Endothelial cell of umbilical vein (primary cell): ENCODE measurements at regions not wholly inside any gene's neighbourhood (a gene's known extent, or its start where the extent isn't known, plus 50 kb on each side); places are given as distances from the start of the nearest gene placed in this dataset.

Source experiments
- BruUV-seq: library from RNA; stranded (reverse); fragments of 400-500 nt; replicated peaks from 2 replicates; lab custom pipeline; 2021; lab: Mats Ljungman, UMichigan
- CTCF ChIA-PET: fragments of 300-600, 350-600 bp; sonication (Branson Sonifier 250); formaldehyde crosslinking; loops from one replicate; lab custom pipeline; 2021; ENCODE audit warnings: antibody characterized with exemption, inconsistent platforms; lab: Charles Lee
- POLR2A ChIA-PET: fragments of 300-600, 350-600 bp; sonication (Branson Sonifier 250); formaldehyde crosslinking; loops from one replicate; lab custom pipeline; 2021; ENCODE audit warnings: antibody characterized with exemption, inconsistent platforms; lab: Charles Lee
- DNase-seq: peaks from one replicate; pipeline ENCODE4 v3.0.0-alpha.2; 2011; ENCODE audit warnings: low read depth, low spot score
- FAIRE-seq: peaks from 2 replicates; lab custom pipeline; 2011; peaks lifted over from hg19 to GRCh38; lab: Jason Lieb, UNC
- H2AFZ ChIP-seq: 2 replicates; pipeline ENCODE4 v1.6.0; 2012; ENCODE audit warnings: low read depth, low read length, control low read depth, inconsistent platforms
- H3K27ac ChIP-seq: 2 replicates; pipeline ENCODE4 v1.5.1; 2011; ENCODE audit warnings: low read depth, mild to moderate bottlenecking, control low read depth, low read length, moderate library complexity; ENCODE audit not compliant: insufficient read depth
- H3K27me3 ChIP-seq, 2 experiments: 2 replicates each; pipeline versions ENCODE4 v1.6.0 to v1.6.1; 2011; ENCODE audit warnings: low read length in 2 of 2, mixed read lengths in 1 of 2; ENCODE audit not compliant: control insufficient read depth in 2 of 2, insufficient read depth in 2 of 2
- H3K36me3 ChIP-seq, 2 experiments: 2 replicates in 1 of 2; 3 replicates in 1 of 2; pipeline ENCODE4 v1.5.1; 2011; ENCODE audit warnings: low read length in 2 of 2, mild to moderate bottlenecking in 1 of 2, moderate library complexity in 1 of 2; ENCODE audit not compliant: control insufficient read depth in 2 of 2, insufficient read depth in 2 of 2; ENCODE audit errors: extremely low read depth in 1 of 2
- H3K4me1 ChIP-seq: 3 replicates; pipeline ENCODE4 v1.5.1; 2011; ENCODE audit warnings: mild to moderate bottlenecking, low read length; ENCODE audit not compliant: control insufficient read depth, insufficient read depth; ENCODE audit errors: extremely low read depth
- H3K4me2 ChIP-seq: 2 replicates; pipeline ENCODE4 v1.6.1; 2011; ENCODE audit warnings: low read length, control low read depth, mixed read lengths; ENCODE audit not compliant: insufficient read depth
- H3K4me3 ChIP-seq, 3 experiments: fragments of 200-600 bp in 1 of 3; sonication (generic), shearing (Covaris generic) in 1 of 3; replicated peaks in 1 of 3; 2 replicates each; pipeline ENCODE4 v1.5.1; 2011 to 2016; ENCODE audit warnings: control low read depth in 3 of 3, low read length in 3 of 3, mild to moderate bottlenecking in 2 of 3, inconsistent platforms in 1 of 3, low read depth in 1 of 3, moderate library complexity in 1 of 3; ENCODE audit not compliant: insufficient read depth in 1 of 3
- H3K79me2 ChIP-seq: 2 replicates; pipeline ENCODE4 v1.6.0; 2012; ENCODE audit warnings: low read length, inconsistent platforms; ENCODE audit not compliant: control insufficient read depth, insufficient read depth
- H3K9ac ChIP-seq: replicated peaks from 2 replicates; pipeline ENCODE3; 2011; ENCODE audit warnings: low read length, control low read depth; ENCODE audit not compliant: insufficient read depth; ENCODE audit errors: extremely low read depth
- H3K9me1 ChIP-seq: replicated peaks from 3 replicates; pipeline ENCODE4 v1.6.0; 2011; ENCODE audit warnings: mild to moderate bottlenecking, low read length; ENCODE audit not compliant: control insufficient read depth, insufficient read depth; ENCODE audit errors: extremely low read depth
- H3K9me3 ChIP-seq: replicated peaks from 2 replicates; pipeline ENCODE4 v1.5.1; 2012; ENCODE audit warnings: low read length, inconsistent platforms; ENCODE audit not compliant: control insufficient read depth, insufficient read depth
- H4K20me1 ChIP-seq: replicated peaks from 2 replicates; pipeline ENCODE3; 2011; ENCODE audit warnings: mild to moderate bottlenecking, low read length; ENCODE audit not compliant: control insufficient read depth, insufficient read depth; ENCODE audit errors: extremely low read depth
- CTCF ChIP-seq, 2 donors: IDR thresholded peaks; 1 replicate in 1 of 2; 2 replicates in 1 of 2; pipeline ENCODE4 v1.5.1; 2011; ENCODE audit warnings: low read length in 2 of 2, mild to moderate bottlenecking in 2 of 2, moderate library complexity in 2 of 2, control low read depth in 1 of 2, inconsistent platforms in 1 of 2, low read depth in 1 of 2; ENCODE audit not compliant: insufficient read depth in 1 of 2; ENCODE audit errors: extremely low read depth in 1 of 2
- EZH2 ChIP-seq: IDR thresholded peaks from 2 replicates; pipeline ENCODE4 v1.6.1; 2012; ENCODE audit warnings: borderline replicate concordance, low read depth, mild to moderate bottlenecking, moderate library complexity, low read length, inconsistent platforms; ENCODE audit not compliant: severe bottlenecking
- FOS ChIP-seq: IDR thresholded peaks from 2 replicates; pipeline ENCODE4 v1.6.1; 2011; ENCODE audit warnings: mild to moderate bottlenecking, low read length, moderate library complexity, borderline replicate concordance; ENCODE audit not compliant: insufficient read depth
- GATA2 ChIP-seq: IDR thresholded peaks from 2 replicates; pipeline ENCODE4 v1.7.0; 2011; ENCODE audit warnings: low read depth, mild to moderate bottlenecking, moderate library complexity, mixed read lengths, low read length; ENCODE audit not compliant: insufficient read length, insufficient read depth
- JUN ChIP-seq: IDR thresholded peaks from 2 replicates; pipeline ENCODE4 v1.6.1; 2011; ENCODE audit warnings: borderline replicate concordance, low read depth; ENCODE audit not compliant: insufficient read length, insufficient read depth
- MAX ChIP-seq: IDR thresholded peaks from 2 replicates; pipeline ENCODE4 v1.6.1; 2011; ENCODE audit not compliant: insufficient read depth, insufficient read length
- MYC ChIP-seq: IDR thresholded peaks from one replicate; pipeline ENCODE4 v1.6.1; 2011; ENCODE audit warnings: mild to moderate bottlenecking, low read depth, low read length
- POLR2A ChIP-seq: IDR thresholded peaks from 2 replicates; pipeline ENCODE4 v1.6.1; 2012; ENCODE audit warnings: low read depth, mild to moderate bottlenecking, control low read depth, low read length
- POLR2AphosphoS5 ChIP-seq: IDR thresholded peaks from 2 replicates; pipeline ENCODE4 v1.6.1; 2012; ENCODE audit warnings: low read depth, mild to moderate bottlenecking, control low read depth, low read length, moderate library complexity; ENCODE audit not compliant: insufficient read depth
- dilution Hi-C: fragments of 300-500 bp; cut with MboI; formaldehyde crosslinking; loops from one replicate; pipeline ENCODE4 v1.15.0; 2019; ENCODE audit warnings: low sequenced_read_pairs; ENCODE audit not compliant: extremely low pct_ligation_motif_present
- intact Hi-C: fragments of 100-400 bp; cut with micrococcal nuclease; formaldehyde crosslinking; loops from one replicate; pipeline ENCODE4 v1.10.0; 2022

GRCh38 chr12:111091051-111091450, 170.7 kb upstream of the MYL2 start:
- TF ChIP-seq POLR2AphosphoS5 (no peak), POLR2A (no peak), CTCF (IDR thresholded peaks at IDR 0.05; ENCODE audit: extremely low read depth in 1 of 2, insufficient read depth in 1 of 2, low read depth in 1 of 2, low read length in 2 of 2) (no peak), EZH2 (no peak), MYC (no peak), MAX (no peak), JUN (no peak), GATA2 (no peak), FOS (no peak)
- Histone ChIP-seq H3K27ac (no peak overlapping the region), H3K9me3 (no peaks in the 10 kb centered on the region), H3K36me3 (no peaks in the 10 kb centered on the region), H3K79me2 (no peaks in the 10 kb centered on the region), H3K4me1 (no peaks in the 10 kb centered on the region), H3K4me3 (no peak overlapping the region), H3K9ac (no peak overlapping the region), H4K20me1 (no peaks in the 10 kb centered on the region), H3K9me1 (no peaks in the 10 kb centered on the region), H3K27me3 (no peaks in the 10 kb centered on the region), H3K4me2 (no peak overlapping the region), H2AFZ (no peak overlapping the region)
- ChIA-PET POLR2A (no interaction called here), CTCF (no interaction called here)
- dilution Hi-C loops = no loop called here
- intact Hi-C loops = no loop called here
- FAIRE-seq (no peak), DNase-seq (no peak)
- BruUV-seq = no TSS peak
